ENCODE measurements at regions not wholly inside any gene's neighbourhood (a gene's known extent, or its start where the extent isn't known, plus 50 kb on each side); places are given as distances from the start of the nearest gene placed in this dataset.
"Not testable (repeated sequence)": the region's sequence is repeated elsewhere in the genome, so short reads cannot be mapped to it uniquely, and the experiment has no call there.

DNA sequence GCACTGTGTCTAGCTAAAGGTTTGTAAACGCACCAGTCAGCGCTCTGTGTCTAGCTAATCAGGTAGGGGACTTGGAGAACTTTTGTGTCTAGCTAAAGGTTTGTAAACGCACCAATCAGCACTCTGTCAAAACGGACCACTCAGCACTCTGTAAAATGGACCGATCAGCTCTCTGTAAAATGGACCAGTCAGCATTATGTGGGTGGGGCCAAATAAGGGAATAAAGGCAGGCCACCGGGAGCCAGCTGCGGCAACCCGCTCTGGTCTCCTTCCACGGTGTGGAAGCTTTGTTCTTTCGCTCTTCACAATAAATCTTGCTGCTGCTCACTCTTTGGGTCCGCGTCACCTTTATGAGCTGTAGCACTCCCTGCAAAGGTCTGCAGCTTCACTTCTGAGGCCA is 90.2 kb downstream of the ASCL4 start:
- TF ChIP-seq, protein P1, sequence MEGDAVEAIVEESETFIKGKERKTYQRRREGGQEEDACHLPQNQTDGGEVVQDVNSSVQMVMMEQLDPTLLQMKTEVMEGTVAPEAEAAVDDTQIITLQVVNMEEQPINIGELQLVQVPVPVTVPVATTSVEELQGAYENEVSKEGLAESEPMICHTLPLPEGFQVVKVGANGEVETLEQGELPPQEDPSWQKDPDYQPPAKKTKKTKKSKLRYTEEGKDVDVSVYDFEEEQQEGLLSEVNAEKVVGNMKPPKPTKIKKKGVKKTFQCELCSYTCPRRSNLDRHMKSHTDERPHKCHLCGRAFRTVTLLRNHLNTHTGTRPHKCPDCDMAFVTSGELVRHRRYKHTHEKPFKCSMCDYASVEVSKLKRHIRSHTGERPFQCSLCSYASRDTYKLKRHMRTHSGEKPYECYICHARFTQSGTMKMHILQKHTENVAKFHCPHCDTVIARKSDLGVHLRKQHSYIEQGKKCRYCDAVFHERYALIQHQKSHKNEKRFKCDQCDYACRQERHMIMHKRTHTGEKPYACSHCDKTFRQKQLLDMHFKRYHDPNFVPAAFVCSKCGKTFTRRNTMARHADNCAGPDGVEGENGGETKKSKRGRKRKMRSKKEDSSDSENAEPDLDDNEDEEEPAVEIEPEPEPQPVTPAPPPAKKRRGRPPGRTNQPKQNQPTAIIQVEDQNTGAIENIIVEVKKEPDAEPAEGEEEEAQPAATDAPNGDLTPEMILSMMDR (IDR thresholded peaks at IDR 0.05; ENCODE audit: low read depth, low read length, poor library complexity, severe bottlenecking) = not testable (repeated sequence)
- not testable (repeated sequence) for TF ChIP-seq EZH2phosphoT487 (IDR thresholded peaks at IDR 0.05; ENCODE audit: borderline replicate concordance, low read length)

All from DOHH2 (cell line).